ENCODE measurements at regions not wholly inside any gene's neighbourhood (a gene's known extent, or its start where the extent isn't known, plus 50 kb on each side); places are given as distances from the start of the nearest gene placed in this dataset.

- no peak for TF ChIP-seq ZNF8 (CRISPR knock-in tag; IDR thresholded peaks at IDR 0.05)
- no peak for TF ChIP-seq ZFP3 (CRISPR knock-in tag; IDR thresholded peaks at IDR 0.05)
- no peak for TF ChIP-seq TSHZ2 (CRISPR knock-in tag; IDR thresholded peaks at IDR 0.05)
- TF ChIP-seq CSRNP3 (CRISPR knock-in tag; IDR thresholded peaks at IDR 0.05): no peak
- TF ChIP-seq PPARA (CRISPR knock-in tag; IDR thresholded peaks at IDR 0.05; ENCODE audit: borderline replicate concordance): no peak
- TF ChIP-seq ARNTL (CRISPR knock-in tag; IDR thresholded peaks at IDR 0.05; ENCODE audit: borderline replicate concordance, low read depth): no peak
- ATAC-seq: no peak
Measured at GRCh38 chr13:54373211-54373610, 1344.6 kb downstream of the OLFM4 start.

GRCh38 chr13:54379461-54379860, 1350.8 kb downstream of the OLFM4 start:
- ATAC-seq: no peak
- no peak for TF ChIP-seq RARB (CRISPR knock-in tag; IDR thresholded peaks at IDR 0.05)
- TF ChIP-seq ISL1 (CRISPR knock-in tag; IDR thresholded peaks at IDR 0.05): no peak
- no peak for TF ChIP-seq CREB5 (CRISPR knock-in tag; IDR thresholded peaks at IDR 0.05; ENCODE audit: low read depth)
- TF ChIP-seq TCF4 (CRISPR knock-in tag; IDR thresholded peaks at IDR 0.05; ENCODE audit: borderline replicate concordance): no peak
- no peak for TF ChIP-seq GLIS3 (CRISPR knock-in tag; IDR thresholded peaks at IDR 0.05)
- TF ChIP-seq CSDC2 (CRISPR knock-in tag; IDR thresholded peaks at IDR 0.05): no peak

GRCh38 chr13:54383604-54384003, 1355.0 kb downstream of the OLFM4 start:
- no peak for TF ChIP-seq POU6F1 (CRISPR knock-in tag; IDR thresholded peaks at IDR 0.05; ENCODE audit: borderline replicate concordance, low read depth)
- no peak for TF ChIP-seq CSRNP3 (CRISPR knock-in tag; IDR thresholded peaks at IDR 0.05)
- no peak for TF ChIP-seq TCF4 (CRISPR knock-in tag; IDR thresholded peaks at IDR 0.05; ENCODE audit: borderline replicate concordance)
- no peak for TF ChIP-seq ZNF8 (CRISPR knock-in tag; IDR thresholded peaks at IDR 0.05)
- TF ChIP-seq ZNF565 (CRISPR knock-in tag; conservative IDR thresholded peaks at IDR 0.05; ENCODE audit: low read depth): no peak
- no peak for TF ChIP-seq ESRRG (CRISPR knock-in tag; IDR thresholded peaks at IDR 0.05)
- no peak for TF ChIP-seq TOX (CRISPR knock-in tag; IDR thresholded peaks at IDR 0.05; ENCODE audit: borderline replicate concordance)
- TF ChIP-seq ZC3H10 (CRISPR knock-in tag; IDR thresholded peaks at IDR 0.05): no peak
- no peak for TF ChIP-seq ARNTL (CRISPR knock-in tag; IDR thresholded peaks at IDR 0.05; ENCODE audit: borderline replicate concordance, low read depth)
- no peak for TF ChIP-seq CREB5 (CRISPR knock-in tag; IDR thresholded peaks at IDR 0.05; ENCODE audit: low read depth)
- TF ChIP-seq CSDC2 (CRISPR knock-in tag; IDR thresholded peaks at IDR 0.05): no peak
- TF ChIP-seq BACH2 (CRISPR knock-in tag; IDR thresholded peaks at IDR 0.05; ENCODE audit: borderline replicate concordance): no peak
- no peak for TF ChIP-seq ZNF70 (CRISPR knock-in tag; IDR thresholded peaks at IDR 0.05)
- no peak for TF ChIP-seq ZFP30 (CRISPR knock-in tag; IDR thresholded peaks at IDR 0.05)
- TF ChIP-seq TSHZ2 (CRISPR knock-in tag; IDR thresholded peaks at IDR 0.05): no peak
- TF ChIP-seq RARB (CRISPR knock-in tag; IDR thresholded peaks at IDR 0.05): no peak
- TF ChIP-seq GLIS3 (CRISPR knock-in tag; IDR thresholded peaks at IDR 0.05): no peak
- TF ChIP-seq ZFP3 (CRISPR knock-in tag; IDR thresholded peaks at IDR 0.05): no peak
- no peak for ATAC-seq
